ENCODE measurements at regions not wholly inside any gene's neighbourhood (a gene's known extent, or its start where the extent isn't known, plus 50 kb on each side); places are given as distances from the start of the nearest gene placed in this dataset.

DNA sequence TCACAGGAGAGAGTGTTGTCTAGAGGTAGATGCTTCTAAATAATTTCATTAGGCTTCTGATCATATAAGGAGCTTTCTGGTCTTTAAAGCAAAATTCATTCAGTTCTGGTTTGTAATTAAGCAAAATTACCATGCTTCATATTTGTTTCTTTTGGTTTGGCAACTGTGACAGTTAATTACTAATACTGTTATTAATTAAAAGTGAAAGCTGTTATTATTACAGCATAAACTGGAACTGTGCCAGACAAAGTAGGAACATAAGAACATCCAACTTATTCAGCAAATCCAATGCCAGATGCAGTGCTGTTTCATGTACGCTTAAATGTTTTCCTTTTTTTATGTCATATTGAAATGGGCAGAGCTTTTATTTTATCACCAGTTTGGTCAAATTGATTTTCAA, 70.4 kb upstream of the DAB2 start:
- no peak for DNase-seq (ENCODE audit: insufficient read length, low spot score)
- TF ChIP-seq CTCF (IDR thresholded peaks at IDR 0.05; ENCODE audit: insufficient read depth, missing control alignments): no peak
- no peak for FAIRE-seq

GRCh38 chr5:39494534-39494933, 69.8 kb upstream of the DAB2 start:
- no peak for DNase-seq (ENCODE audit: insufficient read length, low spot score)
- TF ChIP-seq CTCF (IDR thresholded peaks at IDR 0.05; ENCODE audit: insufficient read depth, missing control alignments): no peak
- FAIRE-seq: no peak

- FAIRE-seq: no peak
- TF ChIP-seq CTCF (IDR thresholded peaks at IDR 0.05; ENCODE audit: insufficient read depth, missing control alignments): no peak
- DNase-seq (ENCODE audit: insufficient read length, low spot score): no peak
Observed at GRCh38 chr5:39494107-39494510, 69.3 kb upstream of the DAB2 start.

DNA sequence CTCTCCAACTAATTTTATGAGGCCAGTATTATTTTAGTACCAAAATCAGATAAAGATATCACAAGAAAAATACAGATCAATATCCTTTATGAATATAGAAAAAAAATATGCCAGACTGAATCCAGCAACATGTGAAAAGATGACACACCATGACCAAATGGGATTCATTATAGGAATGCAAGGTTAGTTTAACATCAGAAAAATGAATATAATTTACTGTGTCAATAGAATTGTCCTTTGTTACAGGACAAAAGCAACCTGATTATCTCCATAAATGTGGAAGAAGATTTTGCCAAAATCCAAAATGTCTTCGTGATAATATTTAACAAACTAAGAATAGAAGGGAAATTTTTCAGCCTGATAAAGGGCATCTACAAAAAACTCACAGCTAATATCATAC, 66.4 kb upstream of the DAB2 start:
- no peak for FAIRE-seq
- TF ChIP-seq CTCF (IDR thresholded peaks at IDR 0.05; ENCODE audit: insufficient read depth, missing control alignments): no peak
- no peak for DNase-seq (ENCODE audit: insufficient read length, low spot score)

GRCh38 chr5:39489263-39489662, 64.5 kb upstream of the DAB2 start:
- FAIRE-seq (no peak), DNase-seq (ENCODE audit: insufficient read length, low spot score) (no peak)
- no peak for TF ChIP-seq CTCF (IDR thresholded peaks at IDR 0.05; ENCODE audit: insufficient read depth, missing control alignments)

DNA sequence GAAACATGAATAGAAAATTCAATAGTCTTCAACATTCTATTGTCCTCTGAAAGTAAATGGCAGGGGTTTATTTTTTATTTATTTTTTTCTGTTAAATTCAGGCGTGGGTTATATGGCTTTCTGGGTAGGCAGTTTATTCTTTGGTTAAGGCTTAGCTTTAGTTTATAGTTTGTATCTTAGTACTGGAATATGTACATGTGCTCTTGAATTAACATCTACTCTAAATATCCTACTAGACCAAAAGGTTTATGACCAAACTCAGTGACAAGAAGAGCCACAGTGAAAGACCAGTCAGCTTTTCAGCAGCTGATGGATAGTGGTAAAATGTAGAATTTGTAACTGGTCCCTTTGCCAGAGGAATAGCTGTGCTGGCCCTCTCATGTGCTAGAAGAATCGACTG, 62.0 kb upstream of the DAB2 start:
- no peak for TF ChIP-seq CTCF (IDR thresholded peaks at IDR 0.05; ENCODE audit: insufficient read depth, missing control alignments)
- FAIRE-seq (no peak), DNase-seq (ENCODE audit: insufficient read length, low spot score) (no peak)

- FAIRE-seq (no peak), DNase-seq (ENCODE audit: insufficient read length, low spot score) (no peak)
- TF ChIP-seq CTCF (IDR thresholded peaks at IDR 0.05; ENCODE audit: insufficient read depth, missing control alignments): no peak
Observed at GRCh38 chr5:39486361-39486760, 61.6 kb upstream of the DAB2 start.
